NCI-H82 treated with DMSO at 0.1 percent for 48 hours (cell line): ENCODE measurements at regions not wholly inside any gene's neighbourhood (a gene's known extent, or its start where the extent isn't known, plus 50 kb on each side); places are given as distances from the start of the nearest gene placed in this dataset.

Source experiments
- DNase-seq: peaks from one replicate; lab custom pipeline; 2025; ENCODE audit not compliant: unreplicated experiment; lab: John Stamatoyannopoulos, UW

DNA sequence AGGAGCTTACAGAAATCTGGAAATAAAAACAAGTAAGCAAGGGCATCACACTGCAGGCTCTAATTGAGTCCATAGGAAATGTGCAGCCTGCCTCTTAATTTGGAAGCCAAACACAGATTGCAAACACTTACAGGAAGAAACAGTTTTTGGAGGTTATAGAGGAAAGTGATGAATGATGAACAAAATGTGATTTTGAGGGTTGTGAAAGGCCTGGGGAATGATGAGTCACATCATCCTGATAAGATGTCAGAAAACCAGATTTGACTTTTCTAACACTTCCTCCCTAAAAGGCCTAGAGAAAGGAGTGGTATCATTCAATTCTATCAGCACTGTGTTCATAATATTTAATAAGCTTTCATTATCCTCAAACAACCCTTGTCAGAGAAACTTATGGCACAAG lies 96.6 kb upstream of the POU2AF2 start:
- no peak for DNase-seq

- no peak for DNase-seq
Observed at GRCh38 chr11:111148121-111148520, 97.4 kb upstream of the POU2AF2 start.

- DNase-seq = no peak
Observed at GRCh38 chr11:111137846-111138245, 107.7 kb upstream of the POU2AF2 start.

GRCh38 chr11:111135778-111136570 lies 109.6 kb upstream of the POU2AF2 start:
- DNase-seq = no peak

- no peak for DNase-seq
Observed at GRCh38 chr11:111135101-111135500, 110.4 kb upstream of the POU2AF2 start.

- peak; percentile 12 for DNase-seq
Observed at GRCh38 chr11:111128076-111128870, 117.3 kb upstream of the POU2AF2 start.

- no peak for DNase-seq
Observed at GRCh38 chr11:111124724-111125123, 120.8 kb upstream of the POU2AF2 start.

- no peak for DNase-seq
Observed at GRCh38 chr11:111123463-111124398, 121.8 kb upstream of the POU2AF2 start.

DNA sequence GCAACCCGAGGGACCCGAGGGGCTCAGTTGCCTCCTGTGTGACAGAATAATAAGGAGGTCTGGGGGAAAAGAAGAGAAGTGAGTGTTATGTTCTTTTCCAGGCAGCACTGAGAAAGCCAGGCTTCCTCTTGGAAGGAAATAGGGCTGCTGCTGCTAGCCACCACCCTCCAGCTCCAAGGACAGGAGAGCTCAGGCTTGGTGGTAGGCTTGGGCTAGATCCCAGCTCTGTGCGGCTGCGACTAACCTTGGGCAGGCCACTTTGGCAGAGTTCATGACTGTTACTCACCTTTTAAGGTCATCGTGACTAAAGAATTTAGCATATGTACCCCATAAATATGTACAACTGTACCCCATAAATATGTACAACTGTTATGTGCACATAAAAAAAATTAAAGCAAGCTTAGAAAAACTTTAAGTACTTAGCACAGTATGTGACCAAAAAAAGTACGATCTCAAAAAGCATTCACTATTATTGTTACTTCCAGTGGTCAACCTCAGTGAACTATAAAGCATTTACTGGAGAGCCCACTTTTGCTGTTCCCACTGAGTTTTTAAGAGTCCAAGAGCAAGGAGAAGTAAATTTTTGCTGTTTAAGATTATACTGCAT lies 124.7 kb upstream of the POU2AF2 start:
- DNase-seq = no peak

DNA sequence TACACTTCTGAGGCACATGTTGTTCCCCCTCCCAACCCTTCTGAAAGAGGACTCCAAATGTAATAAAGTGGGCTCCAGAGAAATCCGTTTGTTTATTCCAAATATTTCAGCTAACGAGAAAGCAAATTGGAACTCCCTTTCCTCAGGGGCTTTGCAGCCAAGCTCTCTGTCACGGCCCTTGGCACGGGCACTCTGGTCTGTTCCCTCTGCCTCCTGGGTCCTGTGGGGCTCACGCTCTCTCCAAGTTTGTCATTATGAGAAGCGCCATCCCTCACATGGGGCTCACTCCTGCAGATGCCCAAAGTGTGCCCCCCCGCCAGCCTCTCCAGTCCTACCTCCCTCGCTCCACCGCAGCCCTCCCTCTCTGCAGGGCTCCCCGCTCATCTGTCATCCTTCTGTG lies 125.4 kb upstream of the POU2AF2 start:
- no peak for DNase-seq

DNA sequence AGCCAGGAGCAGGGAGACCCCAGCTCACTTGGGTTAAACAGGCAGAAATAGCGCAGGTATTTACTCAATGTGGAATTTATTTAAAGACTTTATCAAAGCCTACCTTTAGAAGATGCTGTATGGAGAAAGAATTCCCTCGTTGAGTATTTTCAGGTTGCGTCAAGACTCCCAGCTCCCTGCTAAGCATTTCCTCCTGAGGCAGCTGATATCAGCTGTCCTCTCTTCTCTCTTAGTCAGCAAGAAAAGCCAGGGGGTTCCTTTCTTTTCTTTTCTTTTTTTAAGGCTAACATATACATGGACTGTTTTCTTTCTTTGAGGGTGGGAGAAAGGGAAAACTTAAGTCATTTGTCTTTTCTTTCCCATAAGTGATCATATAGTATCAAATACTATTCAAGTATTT lies 125.8 kb upstream of the POU2AF2 start:
- no peak for DNase-seq

DNA sequence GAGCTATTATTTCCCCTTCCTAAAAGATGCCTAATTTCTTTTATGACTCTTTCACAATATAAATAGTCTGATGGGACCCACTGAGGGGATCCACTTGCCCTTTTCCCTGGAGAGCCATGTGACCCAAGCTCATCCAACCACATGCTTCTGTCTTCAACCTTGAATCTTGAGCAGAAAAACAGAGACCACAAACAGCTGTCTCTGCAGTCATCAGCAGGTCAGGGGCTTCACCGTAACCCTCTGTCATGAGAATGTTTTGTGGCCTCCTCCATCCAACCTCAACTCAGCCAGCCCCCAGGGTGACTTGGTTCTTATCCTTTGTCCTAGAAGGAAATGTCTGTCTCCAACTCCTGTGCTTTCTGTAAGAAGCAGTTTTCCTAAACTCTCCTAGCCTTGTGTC lies 129.6 kb upstream of the POU2AF2 start:
- no peak for DNase-seq

- no peak for DNase-seq
Observed at GRCh38 chr11:111114091-111114490, 131.4 kb upstream of the POU2AF2 start.

DNA sequence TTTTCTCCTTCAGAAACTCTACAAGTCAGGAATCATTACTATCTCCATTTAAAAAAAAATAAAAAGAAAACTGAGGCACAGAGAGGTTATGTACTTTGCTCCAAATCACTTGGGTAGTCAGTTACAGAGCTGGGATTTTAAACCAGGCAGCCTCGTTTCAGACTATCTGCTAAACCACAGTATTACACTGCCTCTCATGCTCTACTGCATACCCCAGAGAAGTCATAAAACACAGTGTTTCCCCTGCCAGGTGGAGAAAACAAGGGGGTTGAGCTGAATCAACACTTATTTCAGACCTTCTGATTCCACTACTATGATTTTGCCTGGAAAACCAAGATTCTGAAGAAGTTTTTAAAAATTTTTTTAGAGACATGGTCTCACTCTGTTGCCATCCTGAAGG lies 132.9 kb upstream of the POU2AF2 start:
- DNase-seq = no peak

GRCh38 chr11:111107501-111107900 lies 138.0 kb upstream of the POU2AF2 start:
- no peak for DNase-seq

DNA sequence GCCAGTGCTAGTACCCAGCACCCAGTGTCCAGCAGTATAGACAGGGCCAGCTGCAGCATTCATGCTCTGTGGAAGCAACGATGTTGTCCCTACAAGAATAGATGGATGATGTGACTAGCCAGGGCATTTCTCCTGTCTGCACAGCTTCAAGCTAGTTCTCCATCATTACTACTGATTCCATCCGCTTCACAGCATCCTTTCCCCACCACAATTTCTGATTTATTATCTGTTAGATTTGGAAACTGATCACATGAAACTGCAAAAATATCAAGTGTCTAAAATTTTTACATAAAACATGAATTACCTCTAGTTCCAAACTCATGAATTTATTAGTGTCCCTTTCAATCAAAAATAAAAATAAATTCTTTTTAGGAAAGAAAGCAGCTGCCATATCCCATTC lies 138.9 kb upstream of the POU2AF2 start:
- DNase-seq = no peak

DNA sequence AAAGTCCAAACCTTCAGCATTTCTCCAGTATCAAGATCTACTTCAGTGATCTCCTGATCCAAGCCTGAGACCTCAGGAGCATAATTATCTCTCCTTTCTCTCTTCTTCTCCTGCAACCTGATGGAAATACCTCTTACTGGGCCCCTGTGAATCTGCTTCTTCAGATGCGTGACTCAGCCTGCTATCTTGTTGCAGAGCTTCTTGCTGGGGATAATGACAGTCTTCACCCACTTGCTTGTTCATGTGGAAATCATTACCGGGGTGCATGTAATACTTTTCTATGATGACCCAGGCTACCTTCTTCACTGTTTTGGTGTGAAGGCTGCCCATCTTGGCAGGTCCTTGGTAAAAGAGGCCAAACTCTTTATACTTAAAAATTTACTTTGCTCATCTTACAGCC lies 140.0 kb upstream of the POU2AF2 start:
- DNase-seq = no peak

DNA sequence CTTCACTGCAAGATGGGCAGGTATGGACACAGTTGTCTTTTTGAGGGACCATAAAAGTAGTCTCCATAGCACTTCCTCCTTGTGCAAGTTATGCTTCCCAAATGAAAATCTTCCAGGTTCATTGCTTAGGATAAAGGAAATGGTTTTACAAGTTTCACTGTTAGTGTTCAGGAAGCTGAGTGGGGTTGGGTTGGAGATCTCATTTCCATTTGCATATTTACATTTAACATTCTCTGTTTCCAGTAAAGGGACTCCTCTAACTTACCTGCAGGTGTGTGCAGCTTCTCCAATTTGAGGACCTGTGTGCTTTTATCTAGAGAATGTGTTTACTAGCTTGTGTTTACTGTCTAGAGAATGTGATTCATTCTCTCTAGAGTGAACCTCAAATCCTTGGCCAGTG lies 141.3 kb upstream of the POU2AF2 start:
- no peak for DNase-seq

DNA sequence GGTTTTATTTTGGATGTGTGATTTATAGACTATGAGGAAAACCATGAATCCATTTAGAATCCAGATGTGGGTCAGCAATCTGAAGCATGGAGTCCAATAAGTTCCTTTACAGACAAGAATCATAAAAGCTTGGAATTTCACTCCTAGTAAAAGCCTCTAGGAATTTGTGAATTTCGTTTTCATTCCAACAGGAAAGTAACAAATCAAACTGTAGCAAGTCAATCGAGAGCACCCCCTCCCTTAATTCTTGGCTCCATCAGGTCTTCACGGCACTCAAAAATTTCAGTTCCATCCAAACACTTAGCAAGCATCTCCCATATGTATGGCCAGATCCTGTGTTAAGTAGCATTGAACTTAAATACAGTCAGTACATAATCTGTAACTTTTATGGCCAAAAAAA lies 143.6 kb upstream of the POU2AF2 start:
- no peak for DNase-seq

DNA sequence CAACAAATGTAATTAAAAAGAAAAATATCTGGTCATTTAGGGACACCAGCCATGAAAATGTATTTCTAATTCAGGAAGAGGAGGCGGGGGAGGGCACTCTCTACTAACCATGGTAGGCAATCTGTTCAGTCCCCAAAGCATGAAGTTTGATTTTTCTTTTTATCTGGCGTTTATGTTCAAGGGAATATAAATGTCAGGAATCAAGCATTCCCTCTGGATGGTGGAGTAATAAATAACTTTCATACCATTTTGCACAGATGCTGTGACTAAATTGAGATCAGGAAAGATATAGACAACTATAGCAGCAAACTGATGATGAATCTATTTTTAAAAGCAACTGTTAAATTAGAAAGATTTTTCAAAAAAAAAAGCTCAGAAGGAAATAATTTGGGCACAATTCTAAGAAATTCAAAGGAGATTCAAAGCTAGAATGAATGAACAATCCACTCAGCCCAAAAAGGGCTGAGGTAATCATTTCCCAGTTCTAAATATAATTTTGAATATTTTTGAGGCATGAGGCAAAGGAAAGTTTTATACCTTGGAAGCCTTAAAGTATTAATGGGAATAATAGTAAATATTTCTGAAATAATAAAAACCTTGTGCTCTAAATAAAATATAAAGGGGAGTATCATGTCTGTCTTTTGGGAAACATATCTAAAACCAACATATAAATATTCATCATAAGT lies 146.4 kb upstream of the POU2AF2 start:
- DNase-seq = no peak
